Pancreas (tissue), 10 donors: ENCODE measurements at regions not wholly inside any gene's neighbourhood (a gene's known extent, or its start where the extent isn't known, plus 50 kb on each side); places are given as distances from the start of the nearest gene placed in this dataset.

Source experiments
- ATAC-seq, 4 donors: fragments of 200-7000 bp; cut with Tn5 transposase; one replicate each; pipeline versions ENCODE4 v1.8.0 to v1.9.1; 2020; ENCODE audit warnings: mild to moderate bottlenecking in 4 of 4, moderate library complexity in 4 of 4
- DNase-seq, 6 donors: peaks; one replicate each; pipeline ENCODE4 v3.0.0-alpha.2; 2020
- FAIRE-seq: peaks from 2 replicates; lab custom pipeline; 2012; peaks lifted over from hg19 to GRCh38; lab: Jason Lieb, UNC
- H3K27ac ChIP-seq, 4 donors: fragments of 200-600 bp; sonication (generic); 1 replicate in 3 of 4; 2 replicates in 1 of 4; pipeline versions ENCODE4 v1.5.0 to v1.8.0; 2020
- H3K27me3 ChIP-seq, 4 donors: fragments of 200-600 bp; one replicate each; pipeline ENCODE4 v1.8.0; 2021
- H3K36me3 ChIP-seq, 3 donors: fragments of 200-600 bp; sonication (generic) in 1 of 3; one replicate each; pipeline versions ENCODE4 v1.5.0 to v1.8.0; 2020 to 2021
- H3K4me1 ChIP-seq, 3 donors: fragments of 200-600 bp; one replicate each; pipeline ENCODE4 v1.8.0; 2021
- H3K4me3 ChIP-seq, 4 donors: fragments of 200-600 bp; sonication (generic) in 2 of 4; one replicate each; pipeline versions ENCODE4 v1.5.0 to v1.8.0; 2020 to 2021
- H3K9me3 ChIP-seq, 4 donors: fragments of 200-600 bp; one replicate each; pipeline ENCODE4 v1.8.0; 2021
- WGBS, 2 donors: extraction: QIAGEN DNeasy Blood & Tissue Kit; methylation state at CpG; one replicate each; pipeline ENCODE4 v1.1.7; 2013; 5-methylcytosine and 5-hydroxymethylcytosine counted together
- intact Hi-C, 3 donors: fragments of 100-400 bp; cut with DNase I; formaldehyde crosslinking; loops; one replicate each; pipeline versions ENCODE4 v1.11.1 to v1.14.2; 2022
- TF ChIP-seq, protein P1 (sequence below), 4 donors: fragments of 200-600 bp; sonication (generic) in 3 of 4; IDR thresholded peaks; one replicate each; pipeline versions ENCODE4 v1.5.0 to v1.8.0; 2021; ENCODE audit warnings: antibody characterized with exemption in 4 of 4
- donor health status: healthy with polysubstance abuse.
- donor health status: DM: no; HTN: no; CAD: no; lungs with moderate emphysema.
- donor health status: DM: no; HTN: no; CAD: no.
- donor health status: control.
- donor health status: control.
- donor health status: Bipolar disorder and iron deficiency.
- donor health status: DM: yes; HTN: yes; CAD: no.
- donor health status: DM: no; HTN: no; CAD: no.
- donor health status: DM: no; HTN: no; CAD: no.
- donor health status: DM: yes; HTN: yes; CAD: no.

DNA sequence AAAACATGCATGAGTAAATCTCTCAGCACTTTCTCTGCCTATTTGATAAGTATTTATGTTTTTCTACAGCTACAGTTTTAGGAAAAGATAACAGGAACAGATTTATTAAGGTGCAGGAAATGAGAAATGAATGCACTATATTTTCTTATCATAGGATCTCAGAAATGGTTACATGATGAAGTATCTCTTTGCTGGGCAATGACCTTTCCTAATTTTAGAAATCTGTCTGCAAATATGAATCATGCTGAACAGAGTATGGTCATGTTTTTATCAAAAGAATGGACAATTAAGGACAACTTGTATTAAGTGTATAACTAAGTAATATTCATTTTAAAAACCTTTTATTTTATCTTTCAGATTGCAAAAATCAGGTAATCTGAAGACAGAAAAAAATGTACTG lies 53.8 kb upstream of the SPPL2A start:
- Histone ChIP-seq H3K36me3 (no peaks in the 10 kb centered on the region), H3K27ac (no peak overlapping the region), H3K4me3 (no peak overlapping the region), H3K4me1 (no peaks in the 10 kb centered on the region), H3K27me3 (no peaks in the 10 kb centered on the region), H3K9me3 (no peaks in the 10 kb centered on the region)
- TF ChIP-seq, protein P1, sequence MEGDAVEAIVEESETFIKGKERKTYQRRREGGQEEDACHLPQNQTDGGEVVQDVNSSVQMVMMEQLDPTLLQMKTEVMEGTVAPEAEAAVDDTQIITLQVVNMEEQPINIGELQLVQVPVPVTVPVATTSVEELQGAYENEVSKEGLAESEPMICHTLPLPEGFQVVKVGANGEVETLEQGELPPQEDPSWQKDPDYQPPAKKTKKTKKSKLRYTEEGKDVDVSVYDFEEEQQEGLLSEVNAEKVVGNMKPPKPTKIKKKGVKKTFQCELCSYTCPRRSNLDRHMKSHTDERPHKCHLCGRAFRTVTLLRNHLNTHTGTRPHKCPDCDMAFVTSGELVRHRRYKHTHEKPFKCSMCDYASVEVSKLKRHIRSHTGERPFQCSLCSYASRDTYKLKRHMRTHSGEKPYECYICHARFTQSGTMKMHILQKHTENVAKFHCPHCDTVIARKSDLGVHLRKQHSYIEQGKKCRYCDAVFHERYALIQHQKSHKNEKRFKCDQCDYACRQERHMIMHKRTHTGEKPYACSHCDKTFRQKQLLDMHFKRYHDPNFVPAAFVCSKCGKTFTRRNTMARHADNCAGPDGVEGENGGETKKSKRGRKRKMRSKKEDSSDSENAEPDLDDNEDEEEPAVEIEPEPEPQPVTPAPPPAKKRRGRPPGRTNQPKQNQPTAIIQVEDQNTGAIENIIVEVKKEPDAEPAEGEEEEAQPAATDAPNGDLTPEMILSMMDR (IDR thresholded peaks at IDR 0.05), result no peak
- ATAC-seq (no peak), DNase-seq (no peak), FAIRE-seq (no peak)
- intact Hi-C loops, result no loop called here

DNA sequence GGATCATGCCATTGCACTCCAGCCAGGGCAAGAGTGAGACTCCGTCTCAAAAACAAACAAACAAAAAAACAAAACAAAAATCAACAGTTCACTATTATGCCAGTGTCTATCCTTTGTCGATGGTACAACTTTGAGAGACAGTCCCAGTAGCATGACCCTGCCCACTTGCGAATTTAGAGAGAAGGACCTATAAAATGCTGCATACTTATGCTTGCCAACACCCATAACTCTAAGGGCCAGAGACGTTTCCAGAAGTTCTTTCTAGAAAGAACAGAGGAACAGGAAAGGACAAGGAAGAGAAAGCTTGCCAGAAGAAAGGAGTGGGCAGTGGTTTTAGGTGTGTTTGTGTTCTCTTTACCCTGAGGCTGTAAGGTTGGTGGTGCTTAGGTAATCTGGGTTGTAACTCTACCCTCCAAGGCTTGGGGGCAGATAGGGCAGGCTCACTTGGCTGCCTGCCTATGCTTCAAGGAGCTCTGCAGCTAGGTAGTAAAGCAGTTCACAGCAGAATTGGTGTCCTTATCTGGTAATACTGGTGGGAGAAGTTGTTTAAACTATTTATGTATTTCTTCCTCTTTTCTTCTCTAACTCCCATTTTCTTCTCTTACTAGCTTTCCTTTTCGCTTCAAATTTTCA lies 50.6 kb upstream of the SPPL2A start:
- DNase-seq (no peak), FAIRE-seq (no peak)
- no peak overlapping the region for H3K27ac ChIP-seq

More for the DNA sequence above, 50.6 kb upstream of the SPPL2A start:
- TF ChIP-seq, protein P1 (IDR thresholded peaks at IDR 0.05), result no peak
- intact Hi-C loops, result no loop called here
- ATAC-seq, result peak in 3 of 4 donors; percentile 30 to 45 (median 44)
- 66 to 74% methylated on average over 5 of the region's 5 CpGs for WGBS, 2 donors
- Histone ChIP-seq H3K9me3 (no peaks in the 10 kb centered on the region), H3K36me3 (no peaks in the 10 kb centered on the region), H3K4me3 (no peak overlapping the region), H3K27me3 (no peaks in the 10 kb centered on the region), H3K4me1 (no peaks in the 10 kb centered on the region)
